SU-DHL-6 (cell line): ENCODE measurements at regions not wholly inside any gene's neighbourhood (a gene's known extent, or its start where the extent isn't known, plus 50 kb on each side); places are given as distances from the start of the nearest gene placed in this dataset.

Experiments
- H2AFZ ChIP-seq: fragments of 200-600 bp; sonication (generic); 2 replicates; pipeline ENCODE4 v1.6.1; 2014; ENCODE audit warnings: low read depth, mild to moderate bottlenecking, moderate library complexity, mixed read lengths, antibody characterized with exemption, low read length; ENCODE audit not compliant: severe bottlenecking
- H3F3A ChIP-seq: fragments of 200-600 bp; shearing (Covaris generic); 2 replicates; pipeline ENCODE4 v1.6.0; 2016; ENCODE audit warnings: antibody characterized with exemption, mild to moderate bottlenecking; ENCODE audit not compliant: insufficient read depth
- H3K27ac ChIP-seq: fragments of 200-600 bp; sonication (generic); 2 replicates; pipeline ENCODE4 v1.5.1; 2016; ENCODE audit warnings: low read depth, mild to moderate bottlenecking, low read length, moderate library complexity, mixed read lengths
- H3K27me3 ChIP-seq: fragments of 200-600 bp; sonication (generic), shearing (Covaris generic); 2 replicates; pipeline ENCODE4 v1.6.0; 2014; ENCODE audit warnings: mild to moderate bottlenecking, low read length
- H3K36me3 ChIP-seq: fragments of 200-600 bp; sonication (generic); 2 replicates; pipeline ENCODE4 v1.6.1; 2014; ENCODE audit warnings: mild to moderate bottlenecking, low read length, mixed read lengths
- H3K4me2 ChIP-seq: fragments of 300-600, 200-600 bp; shearing (Covaris generic), sonication (generic); 2 replicates; pipeline ENCODE4 v1.6.0; 2014; ENCODE audit warnings: low read length, low read depth, mild to moderate bottlenecking; ENCODE audit not compliant: poor library complexity, severe bottlenecking
- H3K4me3 ChIP-seq: fragments of 200-600 bp; sonication (generic); 2 replicates; pipeline ENCODE4 v1.5.1; 2014; ENCODE audit warnings: antibody characterized with exemption, low read length, mild to moderate bottlenecking, mixed read lengths; ENCODE audit not compliant: insufficient read depth, poor library complexity, severe bottlenecking
- H3K79me2 ChIP-seq: fragments of 200-600 bp; sonication (generic); 2 replicates; pipeline ENCODE4 v1.6.1; 2014; ENCODE audit warnings: mild to moderate bottlenecking, low read length, moderate library complexity; ENCODE audit not compliant: insufficient read depth
- H3K9ac ChIP-seq: fragments of 200-600 bp; sonication (generic); 2 replicates; pipeline ENCODE4 v1.7.0; 2014; ENCODE audit warnings: mild to moderate bottlenecking, low read length
- H3K9me2 ChIP-seq: fragments of 200-600 bp; sonication (generic); replicated peaks from 2 replicates; pipeline ENCODE4 v1.6.1; 2014; ENCODE audit warnings: low read length; ENCODE audit not compliant: insufficient read depth
- H3K9me3 ChIP-seq: fragments of 200-600 bp; sonication (generic); 2 replicates; pipeline ENCODE4 v1.6.1; 2014; ENCODE audit warnings: low read length, mixed read lengths; ENCODE audit not compliant: insufficient read depth
- H4K20me1 ChIP-seq: fragments of 200-600 bp; sonication (generic); 2 replicates; pipeline ENCODE4 v1.6.1; 2014; ENCODE audit warnings: low read depth, mild to moderate bottlenecking, antibody characterized with exemption, low read length, moderate library complexity, mixed read lengths
- EZH2phosphoT487 ChIP-seq: fragments of 200-600 bp; sonication (generic), shearing (Covaris generic); conservative IDR thresholded peaks from 2 replicates; pipeline ENCODE4 v1.6.1; 2018; ENCODE audit warnings: mild to moderate bottlenecking, antibody characterized with exemption, low read length, moderate library complexity, mixed read lengths
- TF ChIP-seq, protein P1 (sequence below): fragments of 200-600 bp; sonication (generic); IDR thresholded peaks from one replicate; pipeline ENCODE4 v1.5.1; 2017; ENCODE audit warnings: antibody characterized with exemption, mild to moderate bottlenecking, low read length, moderate library complexity; ENCODE audit not compliant: insufficient read depth, poor library complexity, severe bottlenecking

DNA sequence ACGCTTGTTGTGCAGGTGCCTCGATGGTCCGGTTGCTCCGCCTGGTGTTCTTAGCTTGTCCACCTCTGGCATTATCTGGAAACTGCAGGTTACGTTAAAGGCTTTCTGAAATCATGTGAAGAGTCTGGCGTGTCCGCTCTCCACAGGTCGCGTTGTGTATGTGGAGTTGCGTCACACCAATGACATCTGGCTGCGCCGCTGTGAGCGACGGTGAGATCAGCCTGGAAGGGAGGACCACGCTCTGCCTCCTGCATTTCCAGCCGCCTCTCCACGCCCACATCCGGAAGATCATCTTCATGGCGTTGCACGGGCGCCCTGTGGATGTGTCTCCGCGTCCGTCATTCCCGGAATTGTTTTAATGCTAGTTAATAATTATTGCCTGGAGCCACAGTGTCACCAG is 50.6 kb upstream of the GALNT9 start:
- H3K79me2 ChIP-seq = no peaks in the 10 kb centered on the region
- no peaks in the 10 kb centered on the region for H3K36me3 ChIP-seq
- H3K9me3 ChIP-seq = no peaks in the 10 kb centered on the region
- no peaks in the 10 kb centered on the region for H3K9me2 ChIP-seq
- no peak for TF ChIP-seq EZH2phosphoT487
- TF ChIP-seq, protein P1, sequence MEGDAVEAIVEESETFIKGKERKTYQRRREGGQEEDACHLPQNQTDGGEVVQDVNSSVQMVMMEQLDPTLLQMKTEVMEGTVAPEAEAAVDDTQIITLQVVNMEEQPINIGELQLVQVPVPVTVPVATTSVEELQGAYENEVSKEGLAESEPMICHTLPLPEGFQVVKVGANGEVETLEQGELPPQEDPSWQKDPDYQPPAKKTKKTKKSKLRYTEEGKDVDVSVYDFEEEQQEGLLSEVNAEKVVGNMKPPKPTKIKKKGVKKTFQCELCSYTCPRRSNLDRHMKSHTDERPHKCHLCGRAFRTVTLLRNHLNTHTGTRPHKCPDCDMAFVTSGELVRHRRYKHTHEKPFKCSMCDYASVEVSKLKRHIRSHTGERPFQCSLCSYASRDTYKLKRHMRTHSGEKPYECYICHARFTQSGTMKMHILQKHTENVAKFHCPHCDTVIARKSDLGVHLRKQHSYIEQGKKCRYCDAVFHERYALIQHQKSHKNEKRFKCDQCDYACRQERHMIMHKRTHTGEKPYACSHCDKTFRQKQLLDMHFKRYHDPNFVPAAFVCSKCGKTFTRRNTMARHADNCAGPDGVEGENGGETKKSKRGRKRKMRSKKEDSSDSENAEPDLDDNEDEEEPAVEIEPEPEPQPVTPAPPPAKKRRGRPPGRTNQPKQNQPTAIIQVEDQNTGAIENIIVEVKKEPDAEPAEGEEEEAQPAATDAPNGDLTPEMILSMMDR = no peak
- no peak overlapping the region for H3K27ac ChIP-seq
- H3F3A ChIP-seq = no peaks in the 10 kb centered on the region
- H3K9ac ChIP-seq = no peak overlapping the region
- H2AFZ ChIP-seq = no peak overlapping the region
- H3K27me3 ChIP-seq = no peaks in the 10 kb centered on the region
- H4K20me1 ChIP-seq = no peaks in the 10 kb centered on the region
- no peak overlapping the region for H3K4me3 ChIP-seq
- H3K4me2 ChIP-seq = no peak overlapping the region

DNA sequence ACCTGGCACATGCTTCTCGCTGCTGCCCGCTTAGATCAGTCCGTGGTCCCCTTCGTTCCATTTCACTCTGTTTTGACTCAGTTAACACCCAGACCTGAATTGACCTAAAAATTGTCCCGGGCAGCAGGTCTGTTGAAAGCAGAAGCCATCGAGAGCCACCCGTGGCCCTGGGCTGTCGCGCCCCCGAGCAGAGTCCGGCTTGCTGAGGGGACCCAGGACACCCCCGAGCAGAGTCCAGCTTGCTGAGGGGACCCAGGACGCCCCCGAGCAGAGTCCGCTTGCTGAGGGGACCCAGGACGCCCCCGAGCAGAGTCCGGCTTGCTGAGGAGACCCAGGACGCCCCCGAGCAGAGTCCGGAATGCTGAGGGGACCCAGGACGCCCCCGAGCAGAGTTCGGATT is 50.2 kb upstream of the GALNT9 start:
- Histone ChIP-seq H3K9me3 (no peaks in the 10 kb centered on the region), H3F3A (no peaks in the 10 kb centered on the region), H3K4me2 (no peak overlapping the region), H3K27me3 (no peaks in the 10 kb centered on the region), H3K79me2 (no peaks in the 10 kb centered on the region), H3K9me2 (no peaks in the 10 kb centered on the region), H3K9ac (no peak overlapping the region), H2AFZ (no peak overlapping the region), H3K27ac (no peak overlapping the region), H3K36me3 (no peaks in the 10 kb centered on the region), H3K4me3 (no peak overlapping the region), H4K20me1 (no peaks in the 10 kb centered on the region)
- TF ChIP-seq EZH2phosphoT487 = no peak
- TF ChIP-seq, protein P1 = no peak
